Ectodermal cell (in vitro differentiated cells): ENCODE measurements at regions not wholly inside any gene's neighbourhood (a gene's known extent, or its start where the extent isn't known, plus 50 kb on each side); places are given as distances from the start of the nearest gene placed in this dataset.
"Not testable (repeated sequence)": the region's sequence is repeated elsewhere in the genome, so short reads cannot be mapped to it uniquely, and the experiment has no call there.

Experiments used
- H3K27ac ChIP-seq: 2 replicates; pipeline ENCODE4 v1.7.0; 2013; ENCODE audit warnings: mild to moderate bottlenecking, low read depth, low read length; ENCODE audit not compliant: insufficient read depth, poor library complexity, severe bottlenecking
- H3K27me3 ChIP-seq: 2 replicates; pipeline ENCODE4 v1.7.0; 2013; ENCODE audit warnings: mild to moderate bottlenecking, low read length; ENCODE audit not compliant: insufficient read depth, control insufficient read depth, poor library complexity, severe bottlenecking
- H3K36me3 ChIP-seq: one replicate; pipeline ENCODE4 v1.7.0; 2013; ENCODE audit warnings: low read length; ENCODE audit not compliant: control insufficient read depth, insufficient read depth
- H3K4me1 ChIP-seq: one replicate; pipeline ENCODE4 v1.7.0; 2013; ENCODE audit warnings: low read length; ENCODE audit not compliant: control insufficient read depth, insufficient read depth
- H3K4me3 ChIP-seq: 2 replicates; pipeline ENCODE4 v1.7.0; 2013; ENCODE audit warnings: low read depth, low read length, control low read depth; ENCODE audit not compliant: insufficient read depth
- H3K9me3 ChIP-seq: 2 replicates; pipeline ENCODE4 v1.7.0; 2013; ENCODE audit warnings: mild to moderate bottlenecking, low read length, moderate library complexity; ENCODE audit not compliant: control insufficient read depth
- WGBS, 2 experiments: methylation state at CpG; one replicate each; pipeline ENCODE4 v1.1.7; 2013; ENCODE audit warnings: missing lambda C conversion rate in 2 of 2; 5-methylcytosine and 5-hydroxymethylcytosine counted together

DNA sequence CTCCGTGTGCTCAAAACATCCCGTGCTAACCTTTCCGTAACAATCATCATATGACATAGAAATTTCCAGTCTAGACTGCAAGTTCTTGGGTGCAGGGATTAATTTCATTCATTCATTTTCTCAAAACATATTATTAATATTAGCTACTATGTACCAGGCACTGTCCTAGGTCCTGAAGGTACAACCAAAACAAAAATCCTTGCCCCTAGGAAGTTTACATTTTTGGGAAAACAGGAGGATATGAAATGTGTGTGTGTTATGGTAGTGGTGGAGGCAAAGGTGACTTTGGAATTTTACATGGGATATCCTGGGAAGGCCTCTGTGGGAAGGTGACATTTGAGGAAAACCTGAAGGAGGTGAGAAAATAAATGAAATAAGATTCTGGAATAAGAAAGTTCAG, 222.6 kb downstream of the LRRC3B start:
- H3K27me3 ChIP-seq, result no peaks in the 10 kb centered on the region
- H3K9me3 ChIP-seq, result no peaks in the 10 kb centered on the region
- H3K4me3 ChIP-seq, result no peak overlapping the region
- H3K36me3 ChIP-seq, result no peaks in the 10 kb centered on the region
- H3K4me1 ChIP-seq, result no peaks in the 10 kb centered on the region
- H3K27ac ChIP-seq, result no peak overlapping the region
- 91 to 94% methylated on average over 3 of the region's 3 CpGs for WGBS, 2 experiments

DNA sequence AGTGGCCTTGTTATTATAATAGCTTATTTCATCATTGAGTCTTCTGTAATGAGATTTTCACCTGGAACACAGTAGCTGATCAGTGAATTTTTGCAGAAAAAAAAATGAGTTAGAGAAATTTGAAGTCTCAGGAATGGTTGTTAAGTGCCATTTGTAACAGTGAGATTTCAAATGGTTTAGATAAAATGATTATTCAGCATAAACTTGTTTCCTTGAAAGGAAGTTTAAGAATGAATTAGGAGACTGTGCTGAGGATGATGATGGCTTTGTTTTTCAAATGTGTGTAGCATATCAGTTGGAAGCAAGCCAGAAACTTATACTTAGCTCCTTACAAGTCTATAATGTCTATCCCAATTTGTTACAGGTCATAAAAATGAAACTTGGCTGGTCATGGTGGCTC, 225.1 kb downstream of the LRRC3B start:
- Histone ChIP-seq H3K27ac (no peak overlapping the region), H3K36me3 (no peaks in the 10 kb centered on the region), H3K9me3 (no peaks in the 10 kb centered on the region), H3K4me3 (no peak overlapping the region), H3K4me1 (no peaks in the 10 kb centered on the region), H3K27me3 (no peaks in the 10 kb centered on the region)

DNA sequence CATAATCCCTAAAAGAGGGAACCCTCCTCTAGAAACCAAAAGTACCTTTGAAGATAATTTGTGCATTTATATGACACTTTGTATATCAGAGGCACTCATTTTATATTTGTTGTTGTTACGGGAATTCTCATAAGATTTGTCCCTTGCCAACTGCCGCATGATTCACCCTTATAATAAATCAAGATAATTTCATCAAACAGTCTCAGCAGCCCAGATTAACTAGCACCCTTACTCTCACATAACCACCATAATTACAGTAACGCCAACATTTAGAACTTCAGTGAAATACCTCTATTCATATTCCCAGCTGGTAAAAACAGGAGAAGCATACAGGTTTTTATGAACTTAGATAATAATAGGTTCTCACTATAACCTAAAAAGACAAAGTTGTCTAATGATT, 271.9 kb downstream of the LRRC3B start:
- Histone ChIP-seq H3K27me3 (no peaks in the 10 kb centered on the region), H3K4me1 (no peaks in the 10 kb centered on the region), H3K36me3 (no peaks in the 10 kb centered on the region), H3K27ac (no peak overlapping the region), H3K9me3 (no peaks in the 10 kb centered on the region), H3K4me3 (no peak overlapping the region)
- 92 to 99% methylated on average over 3 of the region's 3 CpGs for WGBS, 2 experiments

DNA sequence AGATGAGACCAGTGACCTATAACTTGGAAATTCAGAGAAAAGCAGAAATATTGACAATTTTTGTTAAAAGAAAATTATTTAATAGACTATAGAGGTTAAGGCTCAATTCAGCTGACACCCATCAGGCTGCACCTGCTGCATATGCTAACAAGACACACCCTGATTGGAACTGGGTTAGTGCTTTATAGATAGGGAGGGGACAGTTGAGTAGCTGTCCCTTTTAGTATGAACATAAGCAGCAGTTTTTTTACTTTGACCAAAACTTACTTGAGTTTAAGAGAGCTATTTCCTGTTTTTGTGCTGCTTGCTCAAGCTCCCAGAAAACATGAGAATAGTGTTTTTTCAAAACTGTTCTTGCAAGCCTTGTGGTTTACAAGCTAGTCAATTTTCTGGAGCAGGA, 292.6 kb downstream of the LRRC3B start:
- H3K27me3 ChIP-seq, result no peaks in the 10 kb centered on the region
- H3K9me3 ChIP-seq, result no peaks in the 10 kb centered on the region
- no peaks in the 10 kb centered on the region for H3K4me1 ChIP-seq
- H3K4me3 ChIP-seq, result no peak overlapping the region
- no peak overlapping the region for H3K27ac ChIP-seq
- no peaks in the 10 kb centered on the region for H3K36me3 ChIP-seq

DNA sequence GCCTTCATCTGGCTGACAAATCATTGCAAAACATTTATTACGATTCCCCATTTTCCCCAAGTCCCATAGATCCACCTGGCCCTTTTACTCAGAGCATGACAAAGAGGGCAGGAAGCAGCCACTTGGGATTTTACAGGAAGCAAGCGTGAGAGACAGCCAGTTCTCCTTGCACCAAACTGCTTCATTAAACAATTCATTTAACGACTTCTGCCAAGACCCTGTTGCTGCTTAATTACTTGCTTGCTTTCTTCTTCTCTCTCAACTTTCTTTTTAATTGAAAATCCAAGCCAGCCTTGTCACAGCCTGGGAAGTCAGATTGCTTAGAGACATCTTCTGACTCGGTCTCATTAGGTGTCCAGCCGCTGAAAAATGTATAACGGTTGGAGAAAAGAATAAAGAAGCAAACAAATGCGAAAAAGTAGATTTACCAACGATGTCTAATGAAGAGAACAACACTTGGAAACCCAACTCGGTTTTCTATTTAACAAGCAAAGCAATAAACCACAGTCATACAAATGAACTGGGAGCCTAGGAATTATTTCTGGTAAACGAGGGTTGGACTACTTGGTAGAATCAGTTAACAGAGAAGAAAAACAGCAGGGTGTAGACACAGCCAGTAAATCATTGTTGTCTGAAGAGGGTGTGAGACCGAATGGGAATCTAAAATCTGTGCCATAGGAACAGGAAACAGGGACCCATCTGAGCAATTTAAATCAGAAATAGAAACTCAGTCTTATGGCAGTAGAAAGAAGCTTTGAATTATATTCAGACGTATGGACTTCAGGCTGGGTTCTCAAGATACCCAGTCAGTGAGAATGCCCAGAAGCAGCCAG, 298.3 kb downstream of the LRRC3B start:
- Histone ChIP-seq H3K27me3 (no peaks in the 10 kb centered on the region), H3K4me1 (no peaks in the 10 kb centered on the region), H3K4me3 (no peak overlapping the region), H3K9me3 (no peaks in the 10 kb centered on the region), H3K36me3 (no peaks in the 10 kb centered on the region), H3K27ac (no peak overlapping the region)
- 79 to 85% methylated on average over 12 of the region's 12 CpGs for WGBS, 2 experiments

DNA sequence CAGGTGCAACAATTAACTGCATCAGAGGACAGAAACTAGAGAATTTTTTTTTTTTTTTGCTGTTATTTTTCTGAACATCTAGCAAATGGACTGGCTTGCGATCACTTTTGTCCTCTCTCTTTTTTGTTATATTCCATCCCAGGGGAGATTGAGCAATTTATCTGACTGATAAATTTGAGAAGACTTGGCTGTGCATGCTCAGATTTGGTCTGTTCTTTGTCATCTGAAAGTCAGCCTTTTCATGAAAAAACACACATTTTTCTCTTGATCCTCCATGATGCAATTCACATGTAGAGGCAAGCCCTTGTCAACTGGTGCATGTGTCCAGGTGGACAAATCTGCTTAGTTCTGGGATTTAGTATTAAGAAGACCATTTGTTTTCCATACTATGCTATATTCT, 309.3 kb downstream of the LRRC3B start:
- 0% methylated on average over 1 of the region's 1 CpG; no CpG with 5 or more reads in 1 of the 2 experiments for WGBS, 2 experiments
- Histone ChIP-seq H3K4me1 (no peaks in the 10 kb centered on the region), H3K27ac (no peak overlapping the region), H3K27me3 (no peaks in the 10 kb centered on the region), H3K36me3 (no peaks in the 10 kb centered on the region), H3K4me3 (no peak overlapping the region), H3K9me3 (no peaks in the 10 kb centered on the region)

DNA sequence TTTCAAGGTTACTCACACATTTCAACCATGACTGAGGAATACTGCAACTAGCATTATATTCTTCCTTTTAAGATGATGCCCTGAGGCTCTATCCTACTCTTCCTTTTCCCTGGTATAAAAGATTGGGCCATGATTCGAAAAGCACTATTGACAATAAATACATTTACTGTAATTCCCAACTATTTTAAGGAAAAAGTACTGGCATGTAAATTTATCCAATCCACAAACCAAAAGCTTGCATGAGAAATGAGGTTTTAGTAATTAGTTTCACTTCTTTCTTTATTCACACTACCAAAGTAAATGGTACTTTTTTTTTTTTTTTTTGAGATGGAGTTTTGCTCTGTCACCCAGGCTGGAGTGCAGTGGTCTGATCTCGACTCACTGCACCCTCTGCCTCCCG, 310.2 kb downstream of the LRRC3B start:
- Histone ChIP-seq H3K4me1 (no peaks in the 10 kb centered on the region), H3K27me3 (no peaks in the 10 kb centered on the region), H3K9me3 (no peaks in the 10 kb centered on the region), H3K27ac (no peak overlapping the region), H3K4me3 (no peak overlapping the region), H3K36me3 (no peaks in the 10 kb centered on the region)
- 97% methylated on average over 2 to 3 of the region's 3 CpGs for WGBS, 2 experiments

DNA sequence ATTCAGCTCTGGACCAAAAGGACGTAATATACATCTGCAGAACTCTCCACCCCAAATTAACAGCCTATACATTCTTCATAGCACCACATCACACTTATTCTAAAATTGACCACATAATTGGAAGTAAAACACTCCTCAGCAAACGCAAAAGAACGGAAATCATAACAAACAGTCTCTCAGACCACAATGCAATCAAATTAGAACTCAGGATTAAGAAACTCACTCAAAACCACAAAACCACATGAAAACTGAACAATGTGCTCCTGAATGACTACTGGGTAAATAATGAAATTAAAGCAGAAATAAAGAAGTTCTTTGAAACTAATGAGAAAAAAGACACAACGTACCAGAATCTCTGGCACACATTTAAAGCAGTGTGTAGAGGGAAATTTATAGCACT, 322.9 kb downstream of the LRRC3B start:
- H3K36me3 ChIP-seq, H3K9me3 ChIP-seq, H3K27me3 ChIP-seq, H3K27ac ChIP-seq, H3K4me1 ChIP-seq, H3K4me3 ChIP-seq: not testable (repeated sequence)
- WGBS, 2 experiments, result 93 to 100% methylated on average over 2 of the region's 4 CpGs

DNA sequence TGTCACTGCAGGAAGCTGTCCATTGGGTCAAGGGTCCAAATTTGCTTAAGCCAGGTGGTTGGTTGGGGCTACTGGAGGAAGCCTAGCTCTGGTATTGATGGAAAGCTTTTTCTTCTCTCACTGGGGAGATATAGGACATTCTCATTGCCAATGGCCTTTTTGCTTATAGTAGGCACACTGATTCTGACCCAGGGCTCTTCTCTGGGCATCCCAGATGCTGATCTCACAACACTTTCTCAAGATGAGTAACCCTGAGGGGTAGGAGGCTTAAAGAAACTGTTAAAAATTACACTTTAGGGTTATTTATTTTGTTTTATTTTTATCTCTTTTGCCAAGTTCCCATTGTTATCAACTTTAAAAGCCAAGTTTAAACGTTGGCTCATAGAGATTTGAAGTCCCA, 337.8 kb downstream of the LRRC3B start:
- Histone ChIP-seq H3K27ac (no peak overlapping the region), H3K4me3 (no peak overlapping the region), H3K4me1 (no peaks in the 10 kb centered on the region), H3K9me3 (no peaks in the 10 kb centered on the region), H3K27me3 (no peaks in the 10 kb centered on the region), H3K36me3 (no peaks in the 10 kb centered on the region)
- WGBS, 2 experiments, result 100% methylated on average over 1 of the region's 1 CpG

DNA sequence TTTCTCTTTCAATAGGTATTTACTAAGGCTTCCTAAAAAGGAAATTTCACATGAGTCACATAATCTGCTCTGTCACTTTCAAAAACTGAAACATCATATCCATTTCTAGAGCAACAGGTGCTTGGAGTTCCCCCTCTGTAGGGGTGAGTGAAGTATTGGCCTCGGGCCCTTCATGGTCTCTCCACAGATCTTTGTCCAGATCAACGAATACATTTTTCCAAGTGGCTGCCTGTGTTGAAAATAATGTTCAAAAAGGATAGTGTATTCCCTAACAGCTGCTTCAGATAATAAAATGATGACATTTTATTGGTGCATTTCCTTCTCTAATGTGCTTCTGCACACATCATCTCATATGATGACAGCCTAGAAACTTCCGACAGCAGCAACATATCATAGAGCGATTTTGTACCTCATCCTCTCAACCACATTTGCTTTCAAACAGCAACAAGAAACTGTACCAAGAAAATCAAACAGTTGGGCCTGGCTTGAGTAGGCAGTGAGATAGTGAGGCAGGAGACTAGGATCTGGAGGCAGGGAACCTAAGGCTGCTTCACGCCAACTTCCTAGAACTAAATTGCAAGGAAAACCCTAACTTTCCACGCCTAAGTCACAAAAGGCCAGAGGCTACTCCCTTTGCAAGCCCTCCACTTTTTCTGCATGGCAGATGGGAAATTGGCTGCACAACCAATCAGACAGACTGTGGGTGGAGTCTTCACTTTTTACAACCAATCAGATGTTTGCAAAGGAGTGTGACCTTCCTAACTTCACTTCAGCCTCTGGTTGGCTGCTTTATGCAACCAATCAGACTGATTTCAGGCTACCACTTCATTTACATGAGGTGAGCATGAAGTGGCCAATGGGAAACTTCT, 340.2 kb downstream of the LRRC3B start:
- Histone ChIP-seq H3K27ac (no peak overlapping the region), H3K27me3 (no peaks in the 10 kb centered on the region), H3K36me3 (no peaks in the 10 kb centered on the region), H3K4me3 (no peak overlapping the region), H3K4me1 (no peaks in the 10 kb centered on the region), H3K9me3 (no peaks in the 10 kb centered on the region)
- 92 to 95% methylated on average over 6 of the region's 6 CpGs for WGBS, 2 experiments
